HAP-1 (cell line): ENCODE measurements at regions not wholly inside any gene's neighbourhood (a gene's known extent, or its start where the extent isn't known, plus 50 kb on each side); places are given as distances from the start of the nearest gene placed in this dataset.

Source experiments
- DNase-seq, 2 experiments: peaks; one replicate each; pipeline ENCODE4 v3.0.0-alpha.2; 2016 to 2020; ENCODE audit warnings: low spot score in 2 of 2
- H3K27me3 ChIP-seq: fragments of 250-450 bp; sonication (Bioruptor Pico); 2 replicates; pipeline ENCODE4 v1.5.1; 2020; ENCODE audit warnings: low read depth, mild to moderate bottlenecking, moderate library complexity
- H3K36me3 ChIP-seq: fragments of 250-450 bp; sonication (Bioruptor Pico); replicated peaks from 2 replicates; pipeline ENCODE4 v1.5.1; 2020; ENCODE audit warnings: mild to moderate bottlenecking
- H3K4me1 ChIP-seq: fragments of 250-450 bp; sonication (Bioruptor Pico); 2 replicates; pipeline ENCODE4 v1.5.1; 2020; ENCODE audit warnings: mild to moderate bottlenecking
- H3K4me3 ChIP-seq: fragments of 250-450 bp; sonication (Bioruptor Pico); 2 replicates; pipeline ENCODE4 v1.5.1; 2020; ENCODE audit warnings: mild to moderate bottlenecking, moderate library complexity
- H3K9me3 ChIP-seq: fragments of 250-450 bp; sonication (Bioruptor Pico); 2 replicates; pipeline ENCODE4 v1.5.1; 2020; ENCODE audit warnings: mild to moderate bottlenecking, moderate library complexity
- in situ Hi-C: fragments of 300-500 bp; cut with MboI; formaldehyde crosslinking; loops from 3 replicates; pipeline ENCODE4 v1.14.3; 2020; ENCODE audit warnings: low sequenced_read_pairs, inconsistent platforms, mixed read lengths

DNA sequence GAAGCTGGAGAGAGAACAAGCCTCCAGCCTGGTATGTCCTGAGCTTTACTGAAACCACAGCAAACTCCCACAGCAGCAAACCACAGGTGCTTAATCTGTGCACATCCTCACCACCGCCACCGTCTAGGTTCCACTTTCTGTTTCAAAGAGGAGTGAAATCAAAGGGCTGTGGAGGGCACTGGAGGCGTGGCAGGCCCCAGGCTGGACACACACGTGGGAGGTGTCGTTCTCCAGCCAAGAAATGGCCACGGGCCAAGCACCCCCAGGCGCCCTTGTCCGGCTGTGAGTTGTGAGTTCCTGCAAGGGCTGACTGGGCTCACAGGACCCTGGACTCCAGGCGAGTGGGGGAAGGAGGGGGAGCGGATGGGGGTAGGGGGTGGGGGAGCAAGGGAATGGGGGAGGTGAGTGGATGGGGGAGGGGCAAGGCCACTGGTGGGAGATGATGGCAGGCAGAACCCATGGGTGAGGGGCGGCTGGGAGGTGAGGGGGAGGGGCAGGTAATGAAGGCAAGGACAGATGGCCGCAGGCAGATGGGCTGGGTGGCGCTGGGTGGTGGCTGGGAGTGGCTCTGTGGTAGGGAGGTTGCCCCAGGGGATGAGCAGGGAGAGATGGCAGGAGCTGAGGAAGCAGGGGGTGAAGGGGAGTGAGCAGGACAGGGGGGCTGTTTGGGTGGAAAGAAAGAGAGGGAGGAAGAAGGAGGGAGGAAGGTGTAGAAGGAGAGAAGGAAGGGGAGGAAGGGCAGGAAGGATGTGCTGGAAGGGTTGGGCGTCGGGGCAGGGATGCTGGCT, 86.7 kb downstream of the NCOR2 start:
- Histone ChIP-seq H3K4me1 (no peaks in the 10 kb centered on the region), H3K27me3 (no peaks in the 10 kb centered on the region), H3K4me3 (no peak overlapping the region), H3K36me3 (peaks cover 10% of the 10 kb centered on the region), H3K9me3 (no peaks in the 10 kb centered on the region)
- no peak for DNase-seq
- in situ Hi-C loops: no loop called here

DNA sequence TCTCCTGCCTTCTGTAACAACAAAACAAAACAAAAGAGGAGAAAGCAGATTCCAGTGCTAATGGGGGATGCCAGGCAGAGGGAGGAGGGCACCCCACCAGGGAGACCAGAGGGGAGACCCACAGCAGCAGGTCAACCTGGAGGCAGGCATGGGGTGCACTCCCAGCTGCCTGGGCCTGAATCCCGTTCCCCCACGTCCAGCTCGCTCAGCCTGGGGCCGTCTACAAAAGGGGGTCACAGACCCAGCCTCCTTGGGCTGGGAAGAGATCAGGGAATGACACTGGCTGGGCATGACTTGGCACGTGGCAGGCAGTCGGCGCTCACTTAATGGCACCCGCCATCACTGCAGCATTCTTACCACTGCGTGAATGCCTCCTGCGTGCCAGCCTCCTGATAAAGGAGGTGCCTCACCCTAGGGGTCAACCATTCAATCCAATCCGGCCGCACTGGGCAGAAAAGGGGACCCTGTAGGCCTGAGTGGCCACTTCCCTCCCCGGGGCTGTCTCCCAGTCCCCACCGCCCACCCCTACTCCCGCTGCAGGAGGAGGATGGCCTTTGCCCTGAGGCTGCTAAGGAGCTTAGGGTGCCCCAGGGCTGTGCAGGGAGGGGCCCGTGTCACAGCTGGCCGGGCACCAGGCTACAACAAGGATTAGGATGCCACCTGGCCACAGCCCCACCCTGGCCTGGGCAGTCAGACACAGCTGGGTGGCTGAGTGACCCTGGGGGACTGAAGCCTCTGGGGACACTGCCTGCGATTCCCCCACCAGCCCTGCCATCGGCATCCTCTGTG, 87.5 kb downstream of the NCOR2 start:
- Histone ChIP-seq H3K4me1 (no peaks in the 10 kb centered on the region), H3K36me3 (peaks cover 12% of the 10 kb centered on the region), H3K9me3 (no peaks in the 10 kb centered on the region), H3K27me3 (no peaks in the 10 kb centered on the region), H3K4me3 (no peak overlapping the region)
- in situ Hi-C loops: no loop called here
- no peak for DNase-seq

DNA sequence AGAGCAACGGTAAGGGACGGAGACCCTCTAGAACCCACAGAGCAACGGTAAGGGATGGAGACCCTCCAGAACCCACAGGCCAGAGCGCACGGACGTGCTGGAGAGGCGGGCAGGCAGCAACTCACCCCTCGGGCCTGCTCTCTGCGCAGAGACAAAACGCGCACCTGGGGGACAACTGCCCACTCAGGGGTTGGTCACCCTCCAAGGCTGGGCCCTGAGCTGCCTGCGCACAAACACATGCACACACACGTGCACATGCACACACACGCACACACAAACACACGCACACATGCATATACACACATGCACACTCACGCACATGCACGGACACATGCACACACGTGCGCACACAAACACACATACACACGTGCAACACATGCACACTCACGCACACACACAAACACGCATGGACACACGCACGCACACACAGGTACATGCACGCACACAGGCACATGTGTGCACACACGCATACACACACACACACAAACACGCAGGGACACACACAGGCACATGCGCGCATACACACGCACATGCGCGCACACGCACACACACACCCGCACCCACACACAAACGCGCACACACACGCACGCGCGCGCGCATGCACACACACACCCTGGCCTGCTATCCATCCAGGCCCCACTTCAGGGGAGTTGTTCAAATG, 88.3 kb downstream of the NCOR2 start:
- Histone ChIP-seq H3K4me3 (no peak overlapping the region), H3K27me3 (no peaks in the 10 kb centered on the region), H3K9me3 (no peaks in the 10 kb centered on the region), H3K4me1 (no peaks in the 10 kb centered on the region), H3K36me3 (peaks cover 12% of the 10 kb centered on the region)
- no peak for DNase-seq
- in situ Hi-C loops: no loop called here

DNA sequence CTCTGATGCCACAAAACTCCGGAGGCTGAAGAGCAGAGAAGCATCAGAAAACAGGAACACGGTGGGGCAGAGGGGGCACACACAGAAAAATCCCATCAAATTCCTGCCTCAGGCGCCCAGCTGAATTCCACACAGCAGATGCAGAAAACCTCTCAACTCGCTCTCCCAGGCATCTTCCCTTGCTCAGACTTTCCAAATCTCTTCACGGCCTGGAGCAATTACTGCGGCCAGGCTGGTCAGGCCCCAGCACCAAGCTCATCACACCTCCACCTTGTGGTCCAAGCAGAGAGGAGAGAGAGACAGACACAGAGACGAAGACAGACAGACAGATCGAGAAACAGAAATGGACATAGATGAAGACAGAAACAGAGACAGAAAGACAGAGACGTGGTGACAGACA, 89.0 kb downstream of the NCOR2 start:
- H3K36me3 ChIP-seq: peaks cover 19% of the 10 kb centered on the region
- DNase-seq: no peak
- H3K4me3 ChIP-seq: no peak overlapping the region
- in situ Hi-C loops: no loop called here
- no peaks in the 10 kb centered on the region for H3K4me1 ChIP-seq
- H3K27me3 ChIP-seq: no peaks in the 10 kb centered on the region
- no peaks in the 10 kb centered on the region for H3K9me3 ChIP-seq

DNA sequence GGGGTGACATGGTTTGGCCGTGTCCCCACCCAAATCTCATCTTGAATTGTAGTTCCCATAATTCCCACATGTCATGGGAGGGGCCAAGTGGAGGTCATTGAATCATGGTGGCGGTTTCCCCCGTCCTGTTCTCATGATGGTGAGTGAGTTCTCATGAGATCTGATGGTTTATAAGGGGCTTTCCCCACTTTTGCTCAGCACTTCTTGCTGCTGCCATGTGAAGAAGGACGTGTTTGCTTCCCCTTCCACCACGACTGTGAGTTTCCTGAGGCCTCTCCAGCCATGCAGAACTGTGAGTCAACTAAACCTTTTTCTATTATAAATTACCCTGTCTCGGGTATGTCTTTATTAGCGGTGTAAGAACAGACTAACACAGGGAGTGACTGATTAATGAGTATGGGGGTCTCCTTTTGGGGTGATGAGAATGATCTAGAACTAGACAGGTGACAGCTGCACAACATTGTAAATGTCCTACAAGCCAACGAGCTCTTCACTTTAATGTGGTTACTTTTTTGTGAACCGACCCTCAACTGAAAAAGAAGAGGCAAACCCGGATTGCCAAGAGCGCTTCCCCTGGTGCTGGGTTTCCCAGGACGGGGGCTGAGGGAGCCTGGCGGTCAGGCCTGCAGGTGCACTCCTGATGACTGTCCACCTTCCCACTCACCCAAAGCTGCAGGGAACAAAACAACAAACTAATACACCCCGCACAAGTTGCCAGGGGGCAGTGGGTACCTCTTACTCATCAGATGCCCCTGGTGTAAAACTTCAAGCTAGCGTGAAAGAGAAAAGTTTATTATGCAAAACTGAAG, 90.1 kb downstream of the NCOR2 start:
- peaks cover 30% of the 10 kb centered on the region for H3K36me3 ChIP-seq
- H3K4me1 ChIP-seq: no peaks in the 10 kb centered on the region
- no peak for DNase-seq

DNA sequence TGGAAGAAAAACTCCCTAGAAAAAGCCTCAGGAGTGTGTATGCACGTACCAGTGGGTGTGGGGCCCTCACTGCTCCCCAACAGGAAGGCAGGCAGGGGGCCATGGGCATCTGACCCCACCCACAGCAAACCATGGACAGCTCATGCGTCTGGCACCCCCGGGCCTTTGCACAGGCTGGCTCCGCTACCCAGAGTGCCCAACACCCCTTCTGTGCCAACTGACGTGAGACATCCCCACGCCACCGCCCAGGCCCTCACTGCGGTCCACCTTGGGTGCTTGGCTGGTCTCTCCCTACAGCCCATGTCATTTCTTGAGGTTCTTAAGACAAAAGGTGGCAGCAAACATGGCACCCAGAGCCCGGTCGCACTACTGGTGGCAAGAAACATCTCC, 91.4 kb downstream of the NCOR2 start:
- in situ Hi-C loops: no loop called here
- no peaks in the 10 kb centered on the region for H3K4me1 ChIP-seq
- H3K4me3 ChIP-seq: no peak overlapping the region
- DNase-seq: no peak
- H3K27me3 ChIP-seq: no peaks in the 10 kb centered on the region
- H3K36me3 ChIP-seq: peaks cover 43% of the 10 kb centered on the region
- no peaks in the 10 kb centered on the region for H3K9me3 ChIP-seq

More for the DNA sequence above, 90.1 kb downstream of the NCOR2 start:
- Histone ChIP-seq H3K9me3 (no peaks in the 10 kb centered on the region), H3K27me3 (no peaks in the 10 kb centered on the region), H3K4me3 (no peak overlapping the region)
- in situ Hi-C loops: no loop called here

DNA sequence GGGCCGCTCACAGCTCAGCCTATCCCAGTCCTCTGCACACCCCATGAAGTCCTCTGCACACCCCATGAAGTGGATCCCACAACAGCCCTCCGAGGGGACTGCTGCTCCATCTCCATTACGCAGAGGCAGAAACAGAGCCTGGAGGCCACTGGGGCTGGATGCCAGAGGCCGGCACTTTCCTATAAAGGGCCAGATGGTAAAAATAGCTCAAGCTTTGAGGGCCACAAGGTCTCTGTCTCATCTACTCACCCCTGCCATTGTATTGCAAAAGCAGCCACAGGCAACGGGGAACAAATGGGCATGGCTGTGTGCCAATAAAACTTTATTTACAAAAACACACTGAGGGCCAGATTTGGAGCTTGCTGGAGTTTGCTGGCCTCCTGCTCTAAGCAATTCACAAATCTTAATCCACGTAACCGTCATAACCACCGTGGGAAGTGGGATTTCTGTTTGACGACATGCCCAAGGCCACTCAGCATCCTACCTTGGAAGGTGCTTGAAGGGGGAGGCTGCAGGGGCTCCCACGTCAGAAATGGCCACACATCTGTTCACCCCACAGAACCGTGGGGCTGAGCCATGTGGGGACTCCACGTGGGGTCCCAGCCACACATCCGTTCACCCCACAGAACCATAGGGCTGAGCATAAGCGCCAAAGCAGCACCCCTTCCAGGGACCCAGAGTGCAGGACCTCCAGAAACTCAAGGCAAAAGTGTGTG, 92.0 kb downstream of the NCOR2 start:
- no peak overlapping the region for H3K4me3 ChIP-seq
- no peaks in the 10 kb centered on the region for H3K9me3 ChIP-seq
- peaks cover 46% of the 10 kb centered on the region for H3K36me3 ChIP-seq
- in situ Hi-C loops: no loop called here
- no peaks in the 10 kb centered on the region for H3K27me3 ChIP-seq
- no peak for DNase-seq
- H3K4me1 ChIP-seq: no peaks in the 10 kb centered on the region

DNA sequence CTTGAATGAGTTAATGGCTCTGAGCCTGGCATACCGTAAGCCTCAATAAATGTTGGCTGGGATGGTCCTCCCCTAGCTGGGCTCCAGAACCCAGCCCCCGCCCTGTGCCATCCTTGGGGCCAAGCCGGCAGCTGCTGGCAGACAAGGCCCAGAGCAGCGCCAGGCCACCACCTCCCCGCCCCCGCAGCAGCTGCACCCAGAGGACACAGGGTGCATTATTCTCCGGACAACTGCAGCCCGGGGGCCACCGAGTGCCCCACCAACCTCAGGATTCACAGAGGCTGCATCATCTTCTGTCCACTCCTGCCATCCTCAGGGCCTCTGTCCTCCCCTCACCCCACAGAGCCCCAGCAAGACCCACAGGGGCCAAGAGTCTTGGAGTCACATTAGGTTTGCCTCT, 92.7 kb downstream of the NCOR2 start:
- Histone ChIP-seq H3K4me1 (no peaks in the 10 kb centered on the region), H3K9me3 (0 out of 2 replicates have a peak, but pooled peaks cover 3% of the 10 kb centered on the region), H3K36me3 (peaks cover 49% of the 10 kb centered on the region), H3K4me3 (no peak overlapping the region), H3K27me3 (no peaks in the 10 kb centered on the region)
- in situ Hi-C loops: no loop called here
- no peak for DNase-seq

DNA sequence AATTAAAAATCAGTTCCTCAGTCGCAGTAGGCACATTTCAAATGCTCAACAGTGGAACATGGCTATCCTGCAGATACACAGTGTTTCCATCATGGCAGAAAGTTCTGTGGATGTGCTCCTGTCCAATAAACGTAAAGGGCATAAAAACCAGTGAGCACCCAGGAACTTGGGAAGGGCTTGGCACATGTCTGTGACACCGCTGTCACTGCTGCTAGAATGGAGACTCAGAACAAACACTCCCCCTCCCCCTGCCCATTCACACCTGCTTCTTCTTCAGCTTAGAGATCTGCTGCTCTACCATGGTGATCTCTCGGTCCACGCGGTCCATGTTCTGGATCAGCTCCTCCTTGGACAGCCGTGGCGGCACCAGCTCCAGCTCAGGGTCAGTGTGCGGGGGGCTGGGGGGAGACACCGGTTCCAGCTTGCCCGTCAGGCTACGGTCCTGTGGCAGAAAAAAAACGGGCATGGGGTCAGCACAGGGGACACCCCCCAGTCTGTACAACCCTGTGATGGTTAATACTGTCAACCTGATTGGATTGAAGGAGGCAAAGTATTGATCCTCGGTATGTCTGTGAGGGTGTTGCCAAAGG, 94.6 kb downstream of the NCOR2 start:
- Histone ChIP-seq H3K4me1 (no peaks in the 10 kb centered on the region), H3K9me3 (0 out of 2 replicates have a peak, but pooled peaks cover 3% of the 10 kb centered on the region), H3K4me3 (no peak overlapping the region), H3K36me3 (peaks cover 54% of the 10 kb centered on the region), H3K27me3 (no peaks in the 10 kb centered on the region)
- no peak for DNase-seq
- in situ Hi-C loops: no loop called here

DNA sequence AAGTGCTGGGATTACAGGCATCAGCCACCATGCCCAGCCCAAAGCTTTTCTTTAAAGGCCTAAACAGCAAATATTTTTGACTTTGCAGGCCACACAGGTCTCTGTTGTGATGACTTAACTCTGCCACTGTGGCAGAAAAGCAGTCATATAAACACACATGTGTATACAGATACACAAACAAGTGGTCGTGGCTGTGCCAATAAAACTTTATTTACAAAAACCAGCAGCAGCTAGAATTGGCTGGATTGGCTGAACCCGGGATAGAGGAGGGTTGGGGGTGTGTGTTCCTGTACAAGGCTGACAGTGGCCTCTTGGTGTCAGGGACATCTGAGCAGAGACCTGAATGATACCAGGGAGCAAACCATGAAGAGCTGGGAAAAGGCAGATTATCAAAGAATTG, 95.6 kb downstream of the NCOR2 start:
- Histone ChIP-seq H3K9me3 (0 out of 2 replicates have a peak, but pooled peaks cover 3% of the 10 kb centered on the region), H3K36me3 (peaks cover 54% of the 10 kb centered on the region), H3K27me3 (no peaks in the 10 kb centered on the region)

DNA sequence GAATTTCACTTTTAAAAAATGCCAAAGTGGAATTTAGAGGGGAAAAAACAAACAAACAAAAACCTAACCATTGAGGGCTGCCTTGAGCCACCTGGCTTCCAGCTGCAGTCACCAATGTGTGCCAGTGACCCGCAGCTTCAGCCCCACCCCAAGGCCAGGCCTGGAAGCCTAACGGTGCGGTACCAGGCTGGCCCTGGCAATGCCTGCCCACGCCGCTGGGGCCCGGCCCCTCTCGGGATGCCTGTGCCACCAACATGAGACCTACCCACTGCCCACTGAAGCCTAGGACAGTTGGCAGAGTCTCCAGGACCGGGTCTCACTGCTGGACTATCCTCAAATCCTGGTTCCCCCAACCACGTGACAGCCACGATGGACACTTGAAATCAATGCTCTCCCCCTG, 96.6 kb downstream of the NCOR2 start:
- Histone ChIP-seq H3K4me3 (no peak overlapping the region), H3K9me3 (0 out of 2 replicates have a peak, but pooled peaks cover 3% of the 10 kb centered on the region), H3K27me3 (no peaks in the 10 kb centered on the region), H3K36me3 (peaks cover 54% of the 10 kb centered on the region), H3K4me1 (no peaks in the 10 kb centered on the region)
- no peak for DNase-seq
- in situ Hi-C loops: no loop called here

More for the DNA sequence above, 95.6 kb downstream of the NCOR2 start:
- DNase-seq: no peak
- H3K4me1 ChIP-seq: no peaks in the 10 kb centered on the region
- in situ Hi-C loops: no loop called here
- H3K4me3 ChIP-seq: no peak overlapping the region

DNA sequence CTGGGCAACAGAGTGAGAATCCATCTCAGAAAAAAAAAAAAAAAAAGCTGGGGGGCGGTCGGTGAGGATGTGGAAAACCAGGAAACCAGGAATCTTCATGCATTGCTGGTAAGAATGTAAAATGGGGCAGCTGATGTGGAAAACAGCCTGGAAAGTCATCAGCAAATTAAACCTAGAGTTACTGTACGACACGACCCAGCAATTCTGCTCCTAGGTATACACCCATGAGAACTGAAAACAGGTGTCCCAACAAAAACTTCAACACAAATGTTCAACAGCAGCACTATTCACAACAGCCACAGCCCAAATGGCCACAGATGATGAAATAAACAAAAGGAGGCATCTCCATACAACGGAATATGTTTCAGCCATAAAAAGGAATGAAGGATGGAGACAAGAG, 97.3 kb downstream of the NCOR2 start:
- in situ Hi-C loops: no loop called here
- H3K27me3 ChIP-seq: no peaks in the 10 kb centered on the region
- no peak overlapping the region for H3K4me3 ChIP-seq
- DNase-seq: no peak
- H3K36me3 ChIP-seq: peaks cover 57% of the 10 kb centered on the region
- H3K9me3 ChIP-seq: 0 out of 2 replicates have a peak, but pooled peaks cover 3% of the 10 kb centered on the region
- H3K4me1 ChIP-seq: no peaks in the 10 kb centered on the region
